ENCODE measurements at regions not wholly inside any gene's neighbourhood (a gene's known extent, or its start where the extent isn't known, plus 50 kb on each side); places are given as distances from the start of the nearest gene placed in this dataset.

- H3K27ac ChIP-seq: no peak overlapping the region
- H3K36me3 ChIP-seq: no peaks in the 10 kb centered on the region
- H3K4me1 ChIP-seq: no peaks in the 10 kb centered on the region
- no peak overlapping the region for H3K4me3 ChIP-seq
- no peak for ATAC-seq
- WGBS, 2 donors (ENCODE audit: low coverage in 1 of 2): 66 to 82% methylated on average over 3 to 5 of the region's 5 CpGs
- H3K9me3 ChIP-seq: peaks cover 0 to 35% (median 0%) of the 10 kb centered on the region in 3 donors
- no peak for TF ChIP-seq POLR2A (IDR thresholded peaks at IDR 0.05)
- TF ChIP-seq POLR2AphosphoS5 (IDR thresholded peaks at IDR 0.05): no peak
- TF ChIP-seq EP300 (IDR thresholded peaks at IDR 0.05): no peak
- no peak for TF ChIP-seq CTCF (IDR thresholded peaks at IDR 0.05)
- H3K27me3 ChIP-seq: no peaks in the 10 kb centered on the region
These were observed 714.8 kb downstream of the CCSER2 start for GRCh38 chr10:85043207-85043606.

- Histone ChIP-seq H3K27me3 (no peaks in the 10 kb centered on the region), H3K4me3 (no peak overlapping the region), H3K36me3 (no peaks in the 10 kb centered on the region), H3K9me3 (peaks cover 0 to 17% (median 0%) of the 10 kb centered on the region in 3 donors), H3K27ac (no peak overlapping the region), H3K4me1 (no peaks in the 10 kb centered on the region)
- ATAC-seq: no peak
- WGBS, 2 donors (ENCODE audit: low coverage in 1 of 2): 45 to 71% methylated on average over 2 of the region's 2 CpGs
- TF ChIP-seq POLR2A (IDR thresholded peaks at IDR 0.05) (no peak), CTCF (IDR thresholded peaks at IDR 0.05) (no peak), POLR2AphosphoS5 (IDR thresholded peaks at IDR 0.05) (no peak), EP300 (IDR thresholded peaks at IDR 0.05) (no peak)
These were observed 716.7 kb downstream of the CCSER2 start for GRCh38 chr10:85045046-85045445.

DNA sequence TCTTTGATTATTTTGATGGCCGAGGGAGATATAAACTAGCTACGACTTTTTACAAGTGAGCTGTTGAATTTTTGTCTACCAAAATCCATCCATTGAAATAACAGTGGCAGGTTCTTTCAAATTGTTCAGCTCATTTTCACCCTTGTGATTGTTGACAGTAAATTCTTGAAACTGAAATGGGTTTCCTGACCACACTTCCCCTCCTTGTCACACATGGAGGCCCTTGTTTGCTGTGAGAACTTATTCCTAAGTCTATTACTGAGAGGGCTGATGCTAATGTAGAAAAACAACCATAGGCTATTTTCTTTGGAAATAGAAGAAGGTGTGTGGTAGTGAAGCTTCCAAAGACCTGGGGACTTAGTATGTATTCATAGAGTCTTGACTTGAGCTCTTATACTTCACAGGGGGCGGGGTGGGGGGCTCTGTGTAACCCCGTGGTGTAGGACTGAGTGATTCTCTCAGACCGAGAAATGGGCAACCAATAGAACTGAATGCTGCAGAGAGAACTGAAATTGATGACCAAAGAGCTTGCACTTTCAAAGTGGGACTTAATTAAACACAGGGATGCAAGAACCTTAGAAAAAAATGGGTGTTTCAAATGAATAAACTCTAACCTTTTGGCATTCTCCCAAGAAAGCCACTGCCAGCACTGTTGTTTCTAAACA is 718.9 kb downstream of the CCSER2 start:
- H3K4me3 ChIP-seq: no peak overlapping the region
- ATAC-seq: no peak
- H3K27ac ChIP-seq: no peak overlapping the region
- 62 to 63% methylated on average over 4 to 5 of the region's 5 CpGs for WGBS, 2 donors (ENCODE audit: low coverage in 1 of 2)
- peaks cover 0 to 13% (median 0%) of the 10 kb centered on the region in 3 donors for H3K9me3 ChIP-seq
- H3K27me3 ChIP-seq: no peaks in the 10 kb centered on the region
- no peaks in the 10 kb centered on the region for H3K4me1 ChIP-seq
- no peak for TF ChIP-seq POLR2A (IDR thresholded peaks at IDR 0.05)
- no peak for TF ChIP-seq CTCF (IDR thresholded peaks at IDR 0.05)
- no peak for TF ChIP-seq EP300 (IDR thresholded peaks at IDR 0.05)
- TF ChIP-seq POLR2AphosphoS5 (IDR thresholded peaks at IDR 0.05): no peak
- H3K36me3 ChIP-seq: no peaks in the 10 kb centered on the region

DNA sequence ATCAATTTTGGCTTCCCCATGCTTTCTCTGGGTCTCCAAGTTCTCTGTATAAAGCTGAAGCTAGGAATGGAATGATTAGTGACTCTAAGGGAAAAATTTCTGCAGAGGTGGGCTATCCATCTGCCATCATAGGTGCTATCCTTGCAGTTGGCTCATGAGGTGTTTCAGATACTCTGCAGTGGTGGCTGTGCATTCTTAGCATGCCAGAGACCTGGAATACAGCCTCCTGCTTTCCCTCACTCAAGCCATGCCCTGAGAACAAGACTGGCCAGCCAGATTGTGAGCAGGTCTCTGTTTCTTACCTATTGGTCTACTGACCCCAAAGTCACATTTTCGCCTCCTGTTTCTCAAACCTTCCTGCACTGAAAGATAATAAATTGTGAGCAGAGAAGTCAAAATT is 719.6 kb downstream of the CCSER2 start:
- Histone ChIP-seq H3K9me3 (peaks cover 0 to 13% (median 0%) of the 10 kb centered on the region in 3 donors), H3K36me3 (no peaks in the 10 kb centered on the region), H3K27me3 (no peaks in the 10 kb centered on the region), H3K4me3 (no peak overlapping the region), H3K27ac (no peak overlapping the region), H3K4me1 (no peaks in the 10 kb centered on the region)
- no peak for ATAC-seq
- 100% methylated on average over 1 of the region's 1 CpG; no CpG with 5 or more reads in 1 of the 2 donors for WGBS, 2 donors (ENCODE audit: low coverage in 1 of 2)
- TF ChIP-seq POLR2A (IDR thresholded peaks at IDR 0.05): no peak

DNA sequence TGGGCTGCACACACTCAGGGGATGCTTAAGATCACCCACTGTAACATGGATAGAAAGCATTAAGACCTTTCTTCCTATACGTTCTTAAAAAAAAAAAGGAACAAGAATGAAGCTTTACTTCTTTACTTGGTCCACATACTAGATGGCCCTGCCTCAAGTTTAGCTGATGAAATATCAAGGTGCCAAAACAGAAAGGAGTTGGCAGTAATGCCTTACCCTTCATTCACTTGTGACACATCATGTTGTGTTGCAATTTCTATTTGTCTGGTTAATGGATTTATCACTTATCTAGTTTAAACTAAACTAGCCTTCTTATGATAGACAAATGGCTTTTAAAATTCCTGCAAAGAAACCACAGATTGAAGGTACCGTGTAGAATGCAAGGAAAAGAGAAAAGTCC is 720.3 kb downstream of the CCSER2 start:
- Histone ChIP-seq H3K36me3 (no peaks in the 10 kb centered on the region), H3K4me3 (no peak overlapping the region), H3K4me1 (no peaks in the 10 kb centered on the region), H3K27me3 (no peaks in the 10 kb centered on the region), H3K9me3 (peaks cover 0 to 13% (median 0%) of the 10 kb centered on the region in 3 donors), H3K27ac (no peak overlapping the region)
- TF ChIP-seq POLR2AphosphoS5 (IDR thresholded peaks at IDR 0.05) (no peak), POLR2A (IDR thresholded peaks at IDR 0.05) (no peak), CTCF (IDR thresholded peaks at IDR 0.05) (no peak), EP300 (IDR thresholded peaks at IDR 0.05) (no peak)
- no peak for ATAC-seq
- WGBS, 2 donors (ENCODE audit: low coverage in 1 of 2): 55 to 63% methylated on average over 2 of the region's 2 CpGs

Data from gastroesophageal sphincter (tissue), 4 donors.